ENCODE measurements at regions not wholly inside any gene's neighbourhood (a gene's known extent, or its start where the extent isn't known, plus 50 kb on each side); places are given as distances from the start of the nearest gene placed in this dataset.

- no peaks in the 10 kb centered on the region for H3K9me3 Mint-ChIP-seq
- no peak overlapping the region for H3K27ac Mint-ChIP-seq (ENCODE audit: low read depth)
- H3K36me3 Mint-ChIP-seq (ENCODE audit: insufficient read depth), result no peaks in the 10 kb centered on the region
- H3K4me3 Mint-ChIP-seq, result no peak overlapping the region
- DNase-seq (ENCODE audit: low spot score in 2 of 2) (no peak), ATAC-seq (replicated peaks; ENCODE audit: extremely low read depth, poor library complexity, severe bottlenecking) (no peak)
- H3K4me1 Mint-ChIP-seq, result no peaks in the 10 kb centered on the region
- peaks cover 36% of the 10 kb centered on the region for H3K27me3 Mint-ChIP-seq
Measured at GRCh38 chr3:18035641-18036449, 293.4 kb upstream of the TBC1D5 start.

DNA sequence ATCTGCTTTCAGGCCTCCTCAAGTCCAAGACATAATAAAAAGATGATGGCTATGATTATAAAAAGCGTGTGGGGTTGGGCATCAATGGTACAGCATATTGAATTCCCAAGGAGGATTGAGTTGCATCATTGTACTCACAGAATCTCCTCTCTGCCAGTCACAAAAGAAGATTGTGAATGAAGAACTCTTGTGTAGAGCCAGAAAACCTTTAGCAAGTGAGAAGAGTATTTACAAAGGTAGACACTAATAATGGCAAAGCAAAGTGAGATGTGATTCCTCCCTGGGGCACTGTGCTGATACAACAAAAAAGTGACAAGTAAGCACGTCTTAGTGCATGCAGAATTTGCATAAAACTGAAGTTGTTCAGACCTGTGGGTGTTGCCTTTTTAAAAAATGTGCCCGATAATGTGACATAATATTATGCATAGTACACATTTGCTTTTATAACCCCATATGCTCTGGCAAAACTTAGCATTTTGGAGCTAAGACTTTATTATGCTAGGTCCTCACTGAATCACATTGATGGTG, 291.2 kb upstream of the TBC1D5 start:
- H3K27ac Mint-ChIP-seq (ENCODE audit: low read depth), result no peak overlapping the region
- peaks cover 46% of the 10 kb centered on the region for H3K27me3 Mint-ChIP-seq
- H3K9me3 Mint-ChIP-seq, result no peaks in the 10 kb centered on the region
- DNase-seq (ENCODE audit: low spot score in 2 of 2) (no peak), ATAC-seq (replicated peaks; ENCODE audit: extremely low read depth, poor library complexity, severe bottlenecking) (no peak)
- no peaks in the 10 kb centered on the region for H3K4me1 Mint-ChIP-seq
- H3K4me3 Mint-ChIP-seq, result no peak overlapping the region
- H3K36me3 Mint-ChIP-seq (ENCODE audit: insufficient read depth), result no peaks in the 10 kb centered on the region

- H3K27ac Mint-ChIP-seq (ENCODE audit: low read depth), result no peak overlapping the region
- no peaks in the 10 kb centered on the region for H3K4me1 Mint-ChIP-seq
- H3K9me3 Mint-ChIP-seq, result no peaks in the 10 kb centered on the region
- no peak for ATAC-seq (replicated peaks; ENCODE audit: extremely low read depth, poor library complexity, severe bottlenecking)
- peaks cover 61% of the 10 kb centered on the region for H3K27me3 Mint-ChIP-seq
- peaks cover 1% of the 10 kb centered on the region for H3K36me3 Mint-ChIP-seq (ENCODE audit: insufficient read depth)
- no peak overlapping the region for H3K4me3 Mint-ChIP-seq
- DNase-seq (ENCODE audit: low spot score in 2 of 2), result no peak
Measured at GRCh38 chr3:18030371-18030870, 288.0 kb upstream of the TBC1D5 start.

- ATAC-seq (replicated peaks; ENCODE audit: extremely low read depth, poor library complexity, severe bottlenecking) (no peak), DNase-seq (ENCODE audit: low spot score in 2 of 2) (no peak)
- H3K9me3 Mint-ChIP-seq, result no peaks in the 10 kb centered on the region
- H3K27me3 Mint-ChIP-seq, result peaks cover 92% of the 10 kb centered on the region
- H3K4me1 Mint-ChIP-seq, result no peaks in the 10 kb centered on the region
- no peak overlapping the region for H3K27ac Mint-ChIP-seq (ENCODE audit: low read depth)
- no peak overlapping the region for H3K4me3 Mint-ChIP-seq
- peaks cover 1% of the 10 kb centered on the region for H3K36me3 Mint-ChIP-seq (ENCODE audit: insufficient read depth)
Measured at GRCh38 chr3:18027161-18027939, 284.9 kb upstream of the TBC1D5 start.

GRCh38 chr3:18024715-18025114, 282.3 kb upstream of the TBC1D5 start:
- H3K4me1 Mint-ChIP-seq, result no peaks in the 10 kb centered on the region
- no peak overlapping the region for H3K4me3 Mint-ChIP-seq
- ATAC-seq (replicated peaks; ENCODE audit: extremely low read depth, poor library complexity, severe bottlenecking) (no peak), DNase-seq (ENCODE audit: low spot score in 2 of 2) (no peak)
- H3K36me3 Mint-ChIP-seq (ENCODE audit: insufficient read depth), result peaks cover 1% of the 10 kb centered on the region
- H3K27me3 Mint-ChIP-seq, result peaks cover 84% of the 10 kb centered on the region
- no peak overlapping the region for H3K27ac Mint-ChIP-seq (ENCODE audit: low read depth)
- no peaks in the 10 kb centered on the region for H3K9me3 Mint-ChIP-seq

- H3K4me3 Mint-ChIP-seq, result no peak overlapping the region
- H3K9me3 Mint-ChIP-seq, result no peaks in the 10 kb centered on the region
- H3K27me3 Mint-ChIP-seq, result peaks cover 73% of the 10 kb centered on the region
- no peaks in the 10 kb centered on the region for H3K4me1 Mint-ChIP-seq
- H3K27ac Mint-ChIP-seq (ENCODE audit: low read depth), result no peak overlapping the region
- H3K36me3 Mint-ChIP-seq (ENCODE audit: insufficient read depth), result no peaks in the 10 kb centered on the region
- DNase-seq (ENCODE audit: low spot score in 2 of 2), result no peak
- no peak for ATAC-seq (replicated peaks; ENCODE audit: extremely low read depth, poor library complexity, severe bottlenecking)
Measured at GRCh38 chr3:18019161-18019495, 276.7 kb upstream of the TBC1D5 start.

DNA sequence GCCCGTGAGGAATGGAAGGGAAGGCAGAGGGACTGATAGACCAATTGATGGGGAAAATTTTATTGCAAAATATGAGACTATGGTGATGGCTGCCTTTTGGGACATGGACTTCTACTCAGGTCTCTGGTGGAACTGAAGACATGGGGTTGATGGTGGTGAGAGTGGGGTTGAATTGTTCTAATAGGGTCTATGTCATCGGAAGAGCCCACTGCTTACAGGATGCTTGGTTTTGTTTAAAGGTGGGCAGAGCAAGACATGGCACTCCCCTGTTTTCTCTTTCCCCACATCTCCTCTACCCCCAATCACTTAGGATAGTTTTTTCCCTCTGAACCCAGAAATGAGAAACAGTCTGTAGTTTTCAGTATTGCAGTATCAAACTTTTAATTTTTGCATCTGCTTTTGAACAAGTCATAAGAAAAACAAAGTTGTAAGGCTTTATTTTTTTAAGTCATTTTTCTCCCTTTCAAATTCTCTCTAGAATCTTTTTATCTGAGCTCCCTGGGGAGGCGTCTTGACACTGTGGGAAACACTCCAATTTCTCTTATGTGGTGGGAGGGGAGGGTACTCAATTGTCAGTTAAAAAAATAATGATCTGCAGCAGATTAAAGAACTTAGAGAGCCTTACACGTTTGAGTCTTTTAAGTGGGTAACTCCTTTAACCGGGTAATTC, 276.2 kb upstream of the TBC1D5 start:
- Mint-ChIP-seq H3K4me3 (no peak overlapping the region), H3K27ac (ENCODE audit: low read depth) (no peak overlapping the region), H3K36me3 (ENCODE audit: insufficient read depth) (no peaks in the 10 kb centered on the region), H3K9me3 (no peaks in the 10 kb centered on the region), H3K4me1 (no peaks in the 10 kb centered on the region), H3K27me3 (peaks cover 68% of the 10 kb centered on the region)
- ATAC-seq (replicated peaks; ENCODE audit: extremely low read depth, poor library complexity, severe bottlenecking) (peak; percentile 14), DNase-seq (ENCODE audit: low spot score in 2 of 2) (no peak)

- DNase-seq (ENCODE audit: low spot score in 2 of 2) (no peak), ATAC-seq (replicated peaks; ENCODE audit: extremely low read depth, poor library complexity, severe bottlenecking) (no peak)
- H3K27ac Mint-ChIP-seq (ENCODE audit: low read depth), result no peak overlapping the region
- H3K4me3 Mint-ChIP-seq, result no peak overlapping the region
- H3K36me3 Mint-ChIP-seq (ENCODE audit: insufficient read depth), result no peaks in the 10 kb centered on the region
- H3K4me1 Mint-ChIP-seq, result no peaks in the 10 kb centered on the region
- no peaks in the 10 kb centered on the region for H3K9me3 Mint-ChIP-seq
- H3K27me3 Mint-ChIP-seq, result peaks cover 52% of the 10 kb centered on the region
Measured at GRCh38 chr3:18016366-18016765, 273.9 kb upstream of the TBC1D5 start.

DNA sequence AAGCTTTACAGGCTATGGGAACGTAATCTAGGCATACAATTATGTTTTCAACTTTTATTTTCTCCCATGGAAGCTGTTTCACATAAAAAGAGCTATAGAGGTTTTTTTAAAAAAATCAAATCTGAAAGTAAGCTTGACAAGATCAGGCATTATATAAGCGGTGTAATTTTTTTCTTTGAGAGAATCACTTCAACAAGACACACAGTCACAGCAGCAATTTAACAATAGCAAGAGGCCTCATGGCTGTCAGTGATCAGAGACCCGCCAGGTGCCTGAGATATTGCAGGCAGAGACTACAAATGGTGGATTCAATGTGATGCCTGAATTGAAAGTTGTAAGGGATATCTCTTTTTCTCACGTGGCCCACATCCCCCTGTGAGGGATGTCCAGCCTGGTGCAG, 270.5 kb upstream of the TBC1D5 start:
- no peaks in the 10 kb centered on the region for H3K4me1 Mint-ChIP-seq
- H3K9me3 Mint-ChIP-seq, result no peaks in the 10 kb centered on the region
- ATAC-seq (replicated peaks; ENCODE audit: extremely low read depth, poor library complexity, severe bottlenecking) (no peak), DNase-seq (ENCODE audit: low spot score in 2 of 2) (no peak)
- H3K36me3 Mint-ChIP-seq (ENCODE audit: insufficient read depth), result no peaks in the 10 kb centered on the region
- peaks cover 28% of the 10 kb centered on the region for H3K27me3 Mint-ChIP-seq
- H3K27ac Mint-ChIP-seq (ENCODE audit: low read depth), result no peak overlapping the region
- H3K4me3 Mint-ChIP-seq, result no peak overlapping the region

GRCh38 chr3:18012436-18012835, 270.0 kb upstream of the TBC1D5 start:
- no peak overlapping the region for H3K27ac Mint-ChIP-seq (ENCODE audit: low read depth)
- DNase-seq (ENCODE audit: low spot score in 2 of 2) (no peak), ATAC-seq (replicated peaks; ENCODE audit: extremely low read depth, poor library complexity, severe bottlenecking) (no peak)
- H3K4me3 Mint-ChIP-seq, result no peak overlapping the region
- H3K36me3 Mint-ChIP-seq (ENCODE audit: insufficient read depth), result no peaks in the 10 kb centered on the region
- no peaks in the 10 kb centered on the region for H3K4me1 Mint-ChIP-seq
- H3K9me3 Mint-ChIP-seq, result no peaks in the 10 kb centered on the region
- H3K27me3 Mint-ChIP-seq, result peaks cover 24% of the 10 kb centered on the region

- ATAC-seq (replicated peaks; ENCODE audit: extremely low read depth, poor library complexity, severe bottlenecking), result no peak
- no peak overlapping the region for H3K27ac Mint-ChIP-seq (ENCODE audit: low read depth)
- H3K4me1 Mint-ChIP-seq, result no peaks in the 10 kb centered on the region
Measured at GRCh38 chr3:18011387-18011786, 269.0 kb upstream of the TBC1D5 start.

GRCh38 chr3:18010001-18010400, 267.6 kb upstream of the TBC1D5 start:
- Mint-ChIP-seq H3K9me3 (no peaks in the 10 kb centered on the region), H3K4me1 (no peaks in the 10 kb centered on the region), H3K27ac (ENCODE audit: low read depth) (no peak overlapping the region), H3K4me3 (no peak overlapping the region), H3K36me3 (ENCODE audit: insufficient read depth) (no peaks in the 10 kb centered on the region), H3K27me3 (peaks cover 14% of the 10 kb centered on the region)
- DNase-seq (ENCODE audit: low spot score in 2 of 2), result no peak
- no peak for ATAC-seq (replicated peaks; ENCODE audit: extremely low read depth, poor library complexity, severe bottlenecking)

More at GRCh38 chr3:18011387-18011786, 269.0 kb upstream of the TBC1D5 start:
- DNase-seq (ENCODE audit: low spot score in 2 of 2), result no peak
- no peaks in the 10 kb centered on the region for H3K9me3 Mint-ChIP-seq
- H3K27me3 Mint-ChIP-seq, result peaks cover 14% of the 10 kb centered on the region
- no peak overlapping the region for H3K4me3 Mint-ChIP-seq
- no peaks in the 10 kb centered on the region for H3K36me3 Mint-ChIP-seq (ENCODE audit: insufficient read depth)
